ENCODE measurements at regions not wholly inside any gene's neighbourhood (a gene's known extent, or its start where the extent isn't known, plus 50 kb on each side); places are given as distances from the start of the nearest gene placed in this dataset.

GRCh38 chr15:81604713-81605112, 230.7 kb upstream of the TMC3 start:
- intact Hi-C loops (cut with DNase I): no loop called here
- ATAC-seq (ENCODE audit: poor library complexity): no peak
- DNase-seq: no peak

GRCh38 chr15:81596159-81596865, 222.3 kb upstream of the TMC3 start:
- intact Hi-C loops (cut with DNase I): no loop called here
- DNase-seq (no peak), ATAC-seq (ENCODE audit: poor library complexity) (no peak)

- intact Hi-C loops (cut with DNase I): no loop called here
- DNase-seq: no peak
- ATAC-seq (ENCODE audit: poor library complexity): no peak
These were observed 221.7 kb upstream of the TMC3 start for GRCh38 chr15:81595752-81596151.

- DNase-seq: no peak
- intact Hi-C loops (cut with DNase I): no loop called here
- ATAC-seq (ENCODE audit: poor library complexity): no peak
These were observed 215.7 kb upstream of the TMC3 start for GRCh38 chr15:81589671-81590070.

GRCh38 chr15:81575436-81576123, 201.6 kb upstream of the TMC3 start:
- ATAC-seq (ENCODE audit: poor library complexity) (no peak), DNase-seq (no peak)
- intact Hi-C loops (cut with DNase I): no loop called here

- DNase-seq (no peak), ATAC-seq (ENCODE audit: poor library complexity) (no peak)
- intact Hi-C loops (cut with DNase I): no loop called here
These were observed 199.2 kb upstream of the TMC3 start for GRCh38 chr15:81573098-81573746.

- DNase-seq: no peak
- ATAC-seq (ENCODE audit: poor library complexity): no peak
- intact Hi-C loops (cut with DNase I): no loop called here
These were observed 198.2 kb upstream of the TMC3 start for GRCh38 chr15:81572190-81572589.

GRCh38 chr15:81569286-81570080, 195.5 kb upstream of the TMC3 start:
- ATAC-seq (ENCODE audit: poor library complexity): no peak
- intact Hi-C loops (cut with DNase I): no loop called here
- no peak for DNase-seq

GRCh38 chr15:81567924-81568323, 193.9 kb upstream of the TMC3 start:
- no peak for DNase-seq
- no peak for ATAC-seq (ENCODE audit: poor library complexity)
- intact Hi-C loops (cut with DNase I): no loop called here

- ATAC-seq (ENCODE audit: poor library complexity) (no peak), DNase-seq (no peak)
- intact Hi-C loops (cut with DNase I): no loop called here
These were observed 189.0 kb upstream of the TMC3 start for GRCh38 chr15:81562986-81563385.

GRCh38 chr15:81560405-81560804, 186.4 kb upstream of the TMC3 start:
- intact Hi-C loops (cut with DNase I): no loop called here
- ATAC-seq (ENCODE audit: poor library complexity) (no peak), DNase-seq (no peak)

- no peak for DNase-seq
- ATAC-seq (ENCODE audit: poor library complexity): no peak
- intact Hi-C loops (cut with DNase I): no loop called here
These were observed 184.0 kb upstream of the TMC3 start for GRCh38 chr15:81558056-81558455.

- DNase-seq: no peak
- intact Hi-C loops (cut with DNase I): no loop called here
- ATAC-seq (ENCODE audit: poor library complexity): no peak
These were observed 181.3 kb upstream of the TMC3 start for GRCh38 chr15:81555346-81555745.

GRCh38 chr15:81548365-81549130, 174.5 kb upstream of the TMC3 start:
- intact Hi-C loops (cut with DNase I): no loop called here
- DNase-seq (no peak), ATAC-seq (ENCODE audit: poor library complexity) (no peak)

- no peak for ATAC-seq (ENCODE audit: poor library complexity)
- no peak for DNase-seq
- intact Hi-C loops (cut with DNase I): no loop called here
These were observed 173.6 kb upstream of the TMC3 start for GRCh38 chr15:81547521-81548132.

GRCh38 chr15:81544385-81544784, 170.4 kb upstream of the TMC3 start:
- intact Hi-C loops (cut with DNase I): no loop called here

GRCh38 chr15:81540909-81541308, 166.9 kb upstream of the TMC3 start:
- intact Hi-C loops (cut with DNase I): no loop called here
- peak; percentile 95 for ATAC-seq (ENCODE audit: poor library complexity)
- DNase-seq: no peak

More at GRCh38 chr15:81544385-81544784, 170.4 kb upstream of the TMC3 start:
- DNase-seq (no peak), ATAC-seq (ENCODE audit: poor library complexity) (no peak)

- intact Hi-C loops (cut with DNase I): no loop called here
- no peak for ATAC-seq (ENCODE audit: poor library complexity)
- no peak for DNase-seq
These were observed 162.3 kb upstream of the TMC3 start for GRCh38 chr15:81536356-81536755.

All from Right ventricle myocardium superior (tissue), 1 donor.